GM21825 (cell line): ENCODE measurements at regions not wholly inside any gene's neighbourhood (a gene's known extent, or its start where the extent isn't known, plus 50 kb on each side); places are given as distances from the start of the nearest gene placed in this dataset.
"Not testable (repeated sequence)": the region's sequence is repeated elsewhere in the genome, so short reads cannot be mapped to it uniquely, and the experiment has no call there.

ENCODE experiments used
- ATAC-seq: cut with Tn5 transposase; IDR thresholded peaks from one replicate; pipeline ENCODE4 v1.9.1; 2021; ENCODE audit warnings: mild to moderate bottlenecking, moderate library complexity; ENCODE audit not compliant: unreplicated experiment

- ATAC-seq: no peak
Observed at GRCh38 chr19:27733551-27734266, 1479.2 kb downstream of the UQCRFS1 start.

- no peak for ATAC-seq
Observed at GRCh38 chr19:27729332-27729731, 1483.6 kb downstream of the UQCRFS1 start.

- ATAC-seq: no peak
Observed at GRCh38 chr19:27722625-27723024, 1490.3 kb downstream of the UQCRFS1 start.

GRCh38 chr19:27720155-27720554, 1492.8 kb downstream of the UQCRFS1 start:
- ATAC-seq: no peak

GRCh38 chr19:27719034-27719433, 1493.9 kb downstream of the UQCRFS1 start:
- ATAC-seq: no peak

GRCh38 chr19:27718234-27718633, 1494.7 kb downstream of the UQCRFS1 start:
- no peak for ATAC-seq

- ATAC-seq: no peak
Observed at GRCh38 chr19:27717825-27718224, 1495.1 kb downstream of the UQCRFS1 start.

GRCh38 chr19:27716922-27717321, 1496.0 kb downstream of the UQCRFS1 start:
- no peak for ATAC-seq

- ATAC-seq: no peak
Observed at GRCh38 chr19:27714857-27715256, 1498.1 kb downstream of the UQCRFS1 start.

GRCh38 chr19:27709496-27709895, 1503.5 kb downstream of the UQCRFS1 start:
- ATAC-seq: no peak

GRCh38 chr19:27708986-27709385, 1504.0 kb downstream of the UQCRFS1 start:
- not testable (repeated sequence) for ATAC-seq

GRCh38 chr19:27707026-27707425, 1505.9 kb downstream of the UQCRFS1 start:
- not testable (repeated sequence) for ATAC-seq

- ATAC-seq: no peak
Observed at GRCh38 chr19:27705896-27706295, 1507.1 kb downstream of the UQCRFS1 start.

GRCh38 chr19:27694361-27695055, 1518.4 kb downstream of the UQCRFS1 start:
- ATAC-seq: no peak

- no peak for ATAC-seq
Observed at GRCh38 chr19:27691991-27692390, 1521.0 kb downstream of the UQCRFS1 start.

- no peak for ATAC-seq
Observed at GRCh38 chr19:27689734-27690241, 1523.2 kb downstream of the UQCRFS1 start.

- ATAC-seq: no peak
Observed at GRCh38 chr19:27684293-27684692, 1528.7 kb downstream of the UQCRFS1 start.

GRCh38 chr19:27681972-27682371, 1531.0 kb downstream of the UQCRFS1 start:
- ATAC-seq: no peak

- ATAC-seq: no peak
Observed at GRCh38 chr19:27679905-27680304, 1533.0 kb downstream of the UQCRFS1 start.

- no peak for ATAC-seq
Observed at GRCh38 chr19:27679399-27679798, 1533.6 kb downstream of the UQCRFS1 start.

GRCh38 chr19:27676877-27677276, 1536.1 kb downstream of the UQCRFS1 start:
- ATAC-seq: no peak

- no peak for ATAC-seq
Observed at GRCh38 chr19:27676334-27676733, 1536.6 kb downstream of the UQCRFS1 start.
